K562 (cell line): ENCODE measurements at regions not wholly inside any gene's neighbourhood (a gene's known extent, or its start where the extent isn't known, plus 50 kb on each side); places are given as distances from the start of the nearest gene placed in this dataset.

Source experiments
- ATAC-seq: fragments of 200-7000 bp; cut with Tn5 transposase; 3 replicates; pipeline ENCODE4 v1.9.1; 2020; ENCODE audit warnings: moderate library complexity
- BruUV-seq: library from RNA; stranded (reverse); fragments of 400-500 nt; replicated peaks from 2 replicates; lab custom pipeline; 2021; lab: Mats Ljungman, UMichigan
- CTCF ChIA-PET: fragments of 300-600 bp; formaldehyde crosslinking; extraction: SDS; loops from one replicate; lab custom pipeline; 2021; ENCODE audit warnings: low intra/inter-chr PET ratio; lab: Yijun Ruan, JAX
- POLR2A ChIA-PET: fragments of 300-600, 350-650 bp; sonication (Branson Sonifier 250); formaldehyde crosslinking; extraction: SDS; loops from one replicate; lab custom pipeline; 2021; ENCODE audit warnings: antibody characterized with exemption, inconsistent platforms; lab: Yijun Ruan, JAX
- DNase-seq, 4 experiments: peaks; one replicate each; pipeline versions ENCODE4 v3.0.0 to v3.0.0-alpha.2; 2011 to 2018; ENCODE audit warnings: low spot score in 3 of 4, mixed read lengths in 3 of 4; ENCODE audit errors: extremely low read depth in 1 of 4
- FAIRE-seq: peaks from 2 replicates; lab custom pipeline; 2011; peaks lifted over from hg19 to GRCh38; lab: Jason Lieb, UNC
- H2AFZ ChIP-seq: 2 replicates; pipeline ENCODE4 v1.6.0; 2011; ENCODE audit warnings: low read depth, low read length, control low read depth, inconsistent platforms
- H3K27ac ChIP-seq: fragments of 200-600 bp; 3 replicates; pipeline ENCODE4 v1.8.0; 2011; ENCODE audit warnings: low read depth, mild to moderate bottlenecking, control low read depth, inconsistent platforms, low read length, moderate library complexity, mixed read lengths; ENCODE audit errors: extremely low read depth
- H3K27me3 ChIP-seq, 2 experiments: fragments of 300-600 bp in 1 of 2; 2 replicates in 1 of 2; 3 replicates in 1 of 2; pipeline versions ENCODE4 v1.6.0 to v1.8.0; 2011; ENCODE audit warnings: inconsistent platforms in 2 of 2, low read length in 2 of 2, mild to moderate bottlenecking in 1 of 2, mixed read lengths in 1 of 2, moderate library complexity in 1 of 2; ENCODE audit not compliant: control insufficient read depth in 2 of 2, insufficient read depth in 2 of 2
- H3K36me3 ChIP-seq: fragments of 300-600 bp; 3 replicates; pipeline ENCODE4 v1.8.0; 2011; ENCODE audit warnings: mild to moderate bottlenecking, low read length, inconsistent platforms; ENCODE audit not compliant: control insufficient read depth, insufficient read depth
- H3K4me1 ChIP-seq, 2 experiments: fragments of 200-600 bp in 1 of 2; replicated peaks in 1 of 2; 2 replicates in 1 of 2; 3 replicates in 1 of 2; pipeline versions ENCODE4 v1.5.1 to v1.8.0; 2011; ENCODE audit warnings: inconsistent platforms in 2 of 2, low read length in 2 of 2, mild to moderate bottlenecking in 1 of 2, mixed read lengths in 1 of 2, moderate library complexity in 1 of 2; ENCODE audit not compliant: control insufficient read depth in 2 of 2, insufficient read depth in 2 of 2
- H3K4me2 ChIP-seq: 2 replicates; pipeline ENCODE4 v1.6.1; 2011; ENCODE audit warnings: low read length, control low read depth, inconsistent platforms, mixed read lengths; ENCODE audit not compliant: insufficient read depth
- H3K4me3 ChIP-seq: fragments of 200-600 bp; sonication (generic), shearing (Covaris generic); 2 replicates; pipeline ENCODE4 v1.5.1; 2016; ENCODE audit warnings: control low read depth, inconsistent platforms
- H3K79me2 ChIP-seq: fragments of 200-600 bp; 3 replicates; pipeline ENCODE4 v1.8.0; 2011; ENCODE audit warnings: low read length, inconsistent platforms; ENCODE audit not compliant: control insufficient read depth, insufficient read depth
- H3K9ac ChIP-seq, 2 experiments: 2 replicates each; pipeline versions ENCODE4 v1.6.0 to v1.6.1; 2011; ENCODE audit warnings: low read depth in 2 of 2, low read length in 2 of 2, control low read depth in 1 of 2, inconsistent platforms in 1 of 2, mild to moderate bottlenecking in 1 of 2, mixed read lengths in 1 of 2; ENCODE audit not compliant: insufficient read depth in 1 of 2
- H3K9me1 ChIP-seq: one replicate; pipeline ENCODE4 v1.6.0; 2011; ENCODE audit warnings: inconsistent platforms, mild to moderate bottlenecking, low read length, moderate library complexity; ENCODE audit not compliant: control insufficient read depth, insufficient read depth
- H3K9me3 ChIP-seq: replicated peaks from 2 replicates; pipeline ENCODE4 v1.5.1; 2011; ENCODE audit warnings: low read depth, low read length, inconsistent platforms; ENCODE audit not compliant: control insufficient read depth, insufficient read depth
- H4K20me1 ChIP-seq: replicated peaks from 2 replicates; pipeline ENCODE4 v1.6.1; 2011; ENCODE audit warnings: low read length, inconsistent platforms, mixed read lengths; ENCODE audit not compliant: control insufficient read depth, insufficient read depth
- HLTF ChIP-seq: fragments of 450-650 bp; IDR thresholded peaks from 2 replicates; pipeline ENCODE4 v1.6.1; 2016
- MEF2A ChIP-seq: IDR thresholded peaks from 2 replicates; pipeline ENCODE4 v1.6.1; 2011; ENCODE audit warnings: low read depth, mild to moderate bottlenecking, low read length, moderate library complexity; ENCODE audit not compliant: control insufficient read depth
- MEF2D ChIP-seq: conservative IDR thresholded peaks from 2 replicates; pipeline ENCODE4 v1.6.1; 2016; ENCODE audit warnings: low read depth, missing genetic modification characterization, missing compliant biosample characterization
- RAD21 ChIP-seq, 2 experiments: fragments of 250-450 bp in 1 of 2; fragments of 450-650 bp in 1 of 2; sonication (Bioruptor Pico) in 1 of 2; formaldehyde crosslinking in 1 of 2; IDR thresholded peaks in 1 of 2; conservative IDR thresholded peaks in 1 of 2; 2 replicates each; pipeline versions ENCODE4 v1.4.0 to v1.8.0; 2020 to 2022; ENCODE audit warnings: mild to moderate bottlenecking in 2 of 2, moderate library complexity in 1 of 2
- XRCC4 ChIP-seq: IDR thresholded peaks from one replicate; pipeline ENCODE4 v1.6.1; 2011; ENCODE audit not compliant: insufficient read depth, insufficient read length; ENCODE audit errors: extremely low read depth
- ZBTB17 ChIP-seq: fragments of 450-650 bp; formaldehyde crosslinking; IDR thresholded peaks from 2 replicates; pipeline ENCODE4 v1.4.0; 2020; ENCODE audit warnings: mild to moderate bottlenecking
- WGBS: fragments of 100-300 bp; shearing (Covaris generic); methylation state at CpG from one replicate; pipeline ENCODE4 v1.1.6; 2016; ENCODE audit warnings: low coverage, mixed read lengths; ENCODE audit not compliant: insufficient coverage; ENCODE audit errors: missing lambda C conversion rate; 5-methylcytosine and 5-hydroxymethylcytosine counted together
- in situ Hi-C: fragments of 300-500 bp; cut with MboI; formaldehyde crosslinking; loops from 4 replicates; pipeline ENCODE4 v1.15.0; 2018; ENCODE audit warnings: inconsistent platforms, mixed read lengths
- intact Hi-C: fragments of 100-400 bp; cut with micrococcal nuclease; formaldehyde crosslinking; loops from 2 replicates; pipeline ENCODE4 v1.14.2; 2022
- TF ChIP-seq, protein P1 (sequence below): fragments of 450-650 bp; formaldehyde crosslinking; IDR thresholded peaks from 2 replicates; pipeline ENCODE4 v1.4.0; 2022; ENCODE audit warnings: missing genetic modification characterization
- TF ChIP-seq, protein P2 (sequence below): sonication (generic); formaldehyde crosslinking; IDR thresholded peaks from 2 replicates; pipeline ENCODE4 v1.4.0; 2020; ENCODE audit warnings: mild to moderate bottlenecking, missing genetic modification reagents
- TF ChIP-seq, protein P3 (sequence below): fragments of 450-650 bp; formaldehyde crosslinking; IDR thresholded peaks from 2 replicates; pipeline ENCODE4 v1.4.0; 2020; ENCODE audit warnings: mild to moderate bottlenecking, mixed read lengths
- TF ChIP-seq, protein P4 (sequence below): fragments of 250-450 bp; sonication (Bioruptor Pico); IDR thresholded peaks from 2 replicates; pipeline ENCODE4 v1.4.0; 2020; ENCODE audit warnings: mild to moderate bottlenecking
- TF ChIP-seq, protein P5 (sequence below): sonication (generic); formaldehyde crosslinking; IDR thresholded peaks from 2 replicates; pipeline ENCODE4 v1.8.0; 2022; ENCODE audit warnings: missing genetic modification reagents, mild to moderate bottlenecking, borderline replicate concordance
- TF ChIP-seq, protein P6 (sequence below): conservative IDR thresholded peaks from 2 replicates; pipeline ENCODE4 v1.6.1; 2011; ENCODE audit warnings: low read depth, mild to moderate bottlenecking, low read length; ENCODE audit not compliant: control insufficient read depth

DNA sequence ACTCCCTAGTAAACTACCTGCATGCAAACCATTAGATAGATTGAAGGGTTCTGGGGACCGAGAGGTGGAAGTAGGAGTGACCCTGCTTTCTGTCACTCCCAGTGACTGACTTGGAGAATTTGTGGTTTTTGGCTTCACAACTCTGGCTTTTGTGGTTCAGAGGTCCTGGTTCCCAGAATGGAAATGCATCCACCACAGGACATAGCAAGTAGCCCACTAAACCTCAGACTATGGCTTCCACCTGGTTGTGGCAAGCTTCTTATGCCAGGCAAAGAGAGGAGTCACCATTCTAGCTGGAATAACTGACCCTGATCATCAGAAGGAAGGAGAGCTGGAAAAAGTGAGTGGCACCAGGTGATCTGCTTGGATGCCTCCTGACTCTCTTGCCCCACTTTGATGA is 162.4 kb upstream of the TMEM260 start:
- no peak overlapping the region for H3K4me3 ChIP-seq
- ATAC-seq (no peak), FAIRE-seq (no peak), DNase-seq (no peak)
- no peak overlapping the region for H2AFZ ChIP-seq
- no peaks in the 10 kb centered on the region for H3K4me1 ChIP-seq
- no peaks in the 10 kb centered on the region for H3K79me2 ChIP-seq
- in situ Hi-C loops (no loop called here), intact Hi-C loops (no loop called here)
- ChIA-PET POLR2A (no interaction called here), CTCF (no interaction called here)
- H3K27ac ChIP-seq, result no peak overlapping the region
- no TSS peak for BruUV-seq
- H3K9ac ChIP-seq, result no peak overlapping the region
- no peaks in the 10 kb centered on the region for H4K20me1 ChIP-seq
- H3K27me3 ChIP-seq, result no peaks in the 10 kb centered on the region
- no peaks in the 10 kb centered on the region for H3K9me1 ChIP-seq
- no CpG with 5 or more reads among the region's 1 CpG for WGBS
- no peak overlapping the region for H3K4me2 ChIP-seq
- H3K9me3 ChIP-seq, result no peaks in the 10 kb centered on the region
- H3K36me3 ChIP-seq, result no peaks in the 10 kb centered on the region
- no peak for TF ChIP-seq RAD21 (CRISPR knock-in tag; conservative IDR thresholded peaks at IDR 0.05 in 1 of 2, IDR thresholded peaks at IDR 0.05 in 1 of 2)
- TF ChIP-seq, protein P1, sequence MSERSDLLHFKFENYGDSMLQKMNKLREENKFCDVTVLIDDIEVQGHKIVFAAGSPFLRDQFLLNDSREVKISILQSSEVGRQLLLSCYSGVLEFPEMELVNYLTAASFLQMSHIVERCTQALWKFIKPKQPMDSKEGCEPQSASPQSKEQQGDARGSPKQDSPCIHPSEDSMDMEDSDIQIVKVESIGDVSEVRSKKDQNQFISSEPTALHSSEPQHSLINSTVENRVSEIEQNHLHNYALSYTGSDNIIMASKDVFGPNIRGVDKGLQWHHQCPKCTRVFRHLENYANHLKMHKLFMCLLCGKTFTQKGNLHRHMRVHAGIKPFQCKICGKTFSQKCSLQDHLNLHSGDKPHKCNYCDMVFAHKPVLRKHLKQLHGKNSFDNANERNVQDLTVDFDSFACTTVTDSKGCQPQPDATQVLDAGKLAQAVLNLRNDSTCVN, result no peak
- TF ChIP-seq, protein P2, sequence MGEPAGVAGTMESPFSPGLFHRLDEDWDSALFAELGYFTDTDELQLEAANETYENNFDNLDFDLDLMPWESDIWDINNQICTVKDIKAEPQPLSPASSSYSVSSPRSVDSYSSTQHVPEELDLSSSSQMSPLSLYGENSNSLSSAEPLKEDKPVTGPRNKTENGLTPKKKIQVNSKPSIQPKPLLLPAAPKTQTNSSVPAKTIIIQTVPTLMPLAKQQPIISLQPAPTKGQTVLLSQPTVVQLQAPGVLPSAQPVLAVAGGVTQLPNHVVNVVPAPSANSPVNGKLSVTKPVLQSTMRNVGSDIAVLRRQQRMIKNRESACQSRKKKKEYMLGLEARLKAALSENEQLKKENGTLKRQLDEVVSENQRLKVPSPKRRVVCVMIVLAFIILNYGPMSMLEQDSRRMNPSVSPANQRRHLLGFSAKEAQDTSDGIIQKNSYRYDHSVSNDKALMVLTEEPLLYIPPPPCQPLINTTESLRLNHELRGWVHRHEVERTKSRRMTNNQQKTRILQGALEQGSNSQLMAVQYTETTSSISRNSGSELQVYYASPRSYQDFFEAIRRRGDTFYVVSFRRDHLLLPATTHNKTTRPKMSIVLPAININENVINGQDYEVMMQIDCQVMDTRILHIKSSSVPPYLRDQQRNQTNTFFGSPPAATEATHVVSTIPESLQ (CRISPR knock-in tag), result no peak
- TF ChIP-seq MEF2D (tag), result no peak
- TF ChIP-seq, protein P3, sequence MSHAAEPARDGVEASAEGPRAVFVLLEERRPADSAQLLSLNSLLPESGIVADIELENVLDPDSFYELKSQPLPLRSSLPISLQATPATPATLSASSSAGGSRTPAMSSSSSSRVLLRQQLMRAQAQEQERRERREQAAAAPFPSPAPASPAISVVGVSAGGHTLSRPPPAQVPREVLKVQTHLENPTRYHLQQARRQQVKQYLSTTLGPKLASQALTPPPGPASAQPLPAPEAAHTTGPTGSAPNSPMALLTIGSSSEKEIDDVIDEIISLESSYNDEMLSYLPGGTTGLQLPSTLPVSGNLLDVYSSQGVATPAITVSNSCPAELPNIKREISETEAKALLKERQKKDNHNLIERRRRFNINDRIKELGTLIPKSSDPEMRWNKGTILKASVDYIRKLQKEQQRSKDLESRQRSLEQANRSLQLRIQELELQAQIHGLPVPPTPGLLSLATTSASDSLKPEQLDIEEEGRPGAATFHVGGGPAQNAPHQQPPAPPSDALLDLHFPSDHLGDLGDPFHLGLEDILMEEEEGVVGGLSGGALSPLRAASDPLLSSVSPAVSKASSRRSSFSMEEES (CRISPR knock-in tag), result no peak
- no peak for TF ChIP-seq XRCC4
- TF ChIP-seq, protein P4, sequence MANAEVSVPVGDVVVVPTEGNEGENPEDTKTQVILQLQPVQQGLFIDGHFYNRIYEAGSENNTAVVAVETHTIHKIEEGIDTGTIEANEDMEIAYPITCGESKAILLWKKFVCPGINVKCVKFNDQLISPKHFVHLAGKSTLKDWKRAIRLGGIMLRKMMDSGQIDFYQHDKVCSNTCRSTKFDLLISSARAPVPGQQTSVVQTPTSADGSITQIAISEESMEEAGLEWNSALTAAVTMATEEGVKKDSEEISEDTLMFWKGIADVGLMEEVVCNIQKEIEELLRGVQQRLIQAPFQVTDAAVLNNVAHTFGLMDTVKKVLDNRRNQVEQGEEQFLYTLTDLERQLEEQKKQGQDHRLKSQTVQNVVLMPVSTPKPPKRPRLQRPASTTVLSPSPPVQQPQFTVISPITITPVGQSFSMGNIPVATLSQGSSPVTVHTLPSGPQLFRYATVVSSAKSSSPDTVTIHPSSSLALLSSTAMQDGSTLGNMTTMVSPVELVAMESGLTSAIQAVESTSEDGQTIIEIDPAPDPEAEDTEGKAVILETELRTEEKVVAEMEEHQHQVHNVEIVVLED, result no peak
- no peak for TF ChIP-seq HLTF
- TF ChIP-seq, protein P5, sequence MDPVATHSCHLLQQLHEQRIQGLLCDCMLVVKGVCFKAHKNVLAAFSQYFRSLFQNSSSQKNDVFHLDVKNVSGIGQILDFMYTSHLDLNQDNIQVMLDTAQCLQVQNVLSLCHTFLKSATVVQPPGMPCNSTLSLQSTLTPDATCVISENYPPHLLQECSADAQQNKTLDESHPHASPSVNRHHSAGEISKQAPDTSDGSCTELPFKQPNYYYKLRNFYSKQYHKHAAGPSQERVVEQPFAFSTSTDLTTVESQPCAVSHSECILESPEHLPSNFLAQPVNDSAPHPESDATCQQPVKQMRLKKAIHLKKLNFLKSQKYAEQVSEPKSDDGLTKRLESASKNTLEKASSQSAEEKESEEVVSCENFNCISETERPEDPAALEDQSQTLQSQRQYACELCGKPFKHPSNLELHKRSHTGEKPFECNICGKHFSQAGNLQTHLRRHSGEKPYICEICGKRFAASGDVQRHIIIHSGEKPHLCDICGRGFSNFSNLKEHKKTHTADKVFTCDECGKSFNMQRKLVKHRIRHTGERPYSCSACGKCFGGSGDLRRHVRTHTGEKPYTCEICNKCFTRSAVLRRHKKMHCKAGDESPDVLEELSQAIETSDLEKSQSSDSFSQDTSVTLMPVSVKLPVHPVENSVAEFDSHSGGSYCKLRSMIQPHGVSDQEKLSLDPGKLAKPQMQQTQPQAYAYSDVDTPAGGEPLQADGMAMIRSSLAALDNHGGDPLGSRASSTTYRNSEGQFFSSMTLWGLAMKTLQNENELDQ (CRISPR knock-in tag), result no peak
- no peak for TF ChIP-seq MEF2A
- TF ChIP-seq ZBTB17 (CRISPR knock-in tag), result no peak
- TF ChIP-seq, protein P6, sequence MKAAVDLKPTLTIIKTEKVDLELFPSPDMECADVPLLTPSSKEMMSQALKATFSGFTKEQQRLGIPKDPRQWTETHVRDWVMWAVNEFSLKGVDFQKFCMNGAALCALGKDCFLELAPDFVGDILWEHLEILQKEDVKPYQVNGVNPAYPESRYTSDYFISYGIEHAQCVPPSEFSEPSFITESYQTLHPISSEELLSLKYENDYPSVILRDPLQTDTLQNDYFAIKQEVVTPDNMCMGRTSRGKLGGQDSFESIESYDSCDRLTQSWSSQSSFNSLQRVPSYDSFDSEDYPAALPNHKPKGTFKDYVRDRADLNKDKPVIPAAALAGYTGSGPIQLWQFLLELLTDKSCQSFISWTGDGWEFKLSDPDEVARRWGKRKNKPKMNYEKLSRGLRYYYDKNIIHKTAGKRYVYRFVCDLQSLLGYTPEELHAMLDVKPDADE, result no peak
